Loucy (cell line): ENCODE measurements at regions not wholly inside any gene's neighbourhood (a gene's known extent, or its start where the extent isn't known, plus 50 kb on each side); places are given as distances from the start of the nearest gene placed in this dataset.

Source experiments
- H2AFZ ChIP-seq: fragments of 200-600 bp; sonication (generic); 2 replicates; pipeline ENCODE4 v1.6.0; 2016; ENCODE audit warnings: antibody characterized with exemption, mild to moderate bottlenecking, low read length, moderate library complexity
- H3F3A ChIP-seq: fragments of 200-600 bp; 2 replicates; pipeline ENCODE4 v1.6.0; 2016; ENCODE audit warnings: antibody characterized with exemption, low read depth, mild to moderate bottlenecking
- H3K27me3 ChIP-seq: fragments of 200-600 bp; sonication (generic); 2 replicates; pipeline ENCODE4 v1.6.1; 2014; ENCODE audit warnings: low read length, mild to moderate bottlenecking; ENCODE audit not compliant: insufficient read depth, poor library complexity, severe bottlenecking
- H3K36me3 ChIP-seq: fragments of 200-600 bp; sonication (generic); 2 replicates; pipeline ENCODE4 v1.6.1; 2016; ENCODE audit warnings: low read length; ENCODE audit not compliant: insufficient read depth
- H3K4me1 ChIP-seq: fragments of 200-600 bp; sonication (generic); 2 replicates; pipeline ENCODE4 v1.5.1; 2014; ENCODE audit warnings: low read length, mild to moderate bottlenecking; ENCODE audit not compliant: insufficient read depth, poor library complexity, severe bottlenecking
- H3K4me2 ChIP-seq: fragments of 200-600 bp; sonication (generic); 2 replicates; pipeline ENCODE4 v1.6.0; 2014; ENCODE audit warnings: antibody characterized with exemption, low read length, low read depth, mild to moderate bottlenecking; ENCODE audit not compliant: poor library complexity, severe bottlenecking
- H3K4me3 ChIP-seq: fragments of 200-600 bp; sonication (generic); 2 replicates; pipeline ENCODE4 v1.5.1; 2014; ENCODE audit warnings: low read length, mild to moderate bottlenecking, mixed read lengths; ENCODE audit not compliant: poor library complexity, severe bottlenecking
- H3K79me2 ChIP-seq: fragments of 200-600 bp; sonication (generic); 2 replicates; pipeline ENCODE4 v1.6.1; 2014; ENCODE audit warnings: low read length; ENCODE audit not compliant: insufficient read depth
- H3K9ac ChIP-seq: fragments of 200-600 bp; sonication (generic); 2 replicates; pipeline ENCODE4 v1.6.0; 2014; ENCODE audit warnings: mild to moderate bottlenecking, low read depth, low read length, moderate library complexity; ENCODE audit not compliant: poor library complexity, severe bottlenecking
- H3K9me2 ChIP-seq: fragments of 200-600 bp; sonication (generic); replicated peaks from 2 replicates; pipeline ENCODE4 v1.6.1; 2016; ENCODE audit warnings: low read depth, low read length, mixed read lengths
- H3K9me3 ChIP-seq: fragments of 200-600 bp; sonication (generic); 2 replicates; pipeline ENCODE4 v1.6.1; 2014; ENCODE audit warnings: mild to moderate bottlenecking, antibody characterized with exemption, low read length, low read depth; ENCODE audit not compliant: insufficient read depth
- H4K20me1 ChIP-seq: fragments of 200-600 bp; sonication (generic); 2 replicates; pipeline ENCODE4 v1.6.0; 2014; ENCODE audit warnings: antibody characterized with exemption, low read length, mild to moderate bottlenecking; ENCODE audit not compliant: insufficient read depth, poor library complexity, severe bottlenecking
- EZH2phosphoT487 ChIP-seq: fragments of 200-600 bp; IDR thresholded peaks from 2 replicates; pipeline ENCODE4 v1.6.1; 2018; ENCODE audit warnings: antibody characterized with exemption, mild to moderate bottlenecking, moderate library complexity, borderline replicate concordance
- TF ChIP-seq, protein P1 (sequence below): fragments of 200-600 bp; sonication (generic); conservative IDR thresholded peaks from 2 replicates; pipeline ENCODE4 v1.5.1; 2014; ENCODE audit warnings: mild to moderate bottlenecking, antibody characterized with exemption, low read length

DNA sequence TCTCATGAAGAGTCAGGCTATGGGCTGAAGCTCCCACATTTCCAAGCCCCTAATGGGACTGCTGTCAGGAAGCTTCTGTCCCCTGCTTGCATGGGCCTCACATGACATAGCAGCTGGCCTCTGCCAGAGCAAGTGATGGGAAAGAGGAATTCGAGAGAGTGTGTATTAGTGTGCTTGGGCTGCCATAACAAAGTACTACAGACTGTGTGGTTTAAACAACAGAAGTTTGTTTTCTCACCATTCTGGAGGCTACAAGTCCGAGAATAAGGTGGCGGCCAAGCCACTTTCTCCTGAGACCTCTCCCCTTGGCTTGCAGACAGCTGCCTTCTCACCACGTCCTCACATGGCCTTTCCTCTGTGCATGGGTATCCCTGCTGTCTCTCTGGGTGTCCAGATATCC lies 274.4 kb downstream of the NUAK1 start:
- no peaks in the 10 kb centered on the region for H4K20me1 ChIP-seq
- no peak overlapping the region for H3K4me3 ChIP-seq
- H3K36me3 ChIP-seq = no peaks in the 10 kb centered on the region
- H3K9ac ChIP-seq = no peak overlapping the region
- TF ChIP-seq, protein P1, sequence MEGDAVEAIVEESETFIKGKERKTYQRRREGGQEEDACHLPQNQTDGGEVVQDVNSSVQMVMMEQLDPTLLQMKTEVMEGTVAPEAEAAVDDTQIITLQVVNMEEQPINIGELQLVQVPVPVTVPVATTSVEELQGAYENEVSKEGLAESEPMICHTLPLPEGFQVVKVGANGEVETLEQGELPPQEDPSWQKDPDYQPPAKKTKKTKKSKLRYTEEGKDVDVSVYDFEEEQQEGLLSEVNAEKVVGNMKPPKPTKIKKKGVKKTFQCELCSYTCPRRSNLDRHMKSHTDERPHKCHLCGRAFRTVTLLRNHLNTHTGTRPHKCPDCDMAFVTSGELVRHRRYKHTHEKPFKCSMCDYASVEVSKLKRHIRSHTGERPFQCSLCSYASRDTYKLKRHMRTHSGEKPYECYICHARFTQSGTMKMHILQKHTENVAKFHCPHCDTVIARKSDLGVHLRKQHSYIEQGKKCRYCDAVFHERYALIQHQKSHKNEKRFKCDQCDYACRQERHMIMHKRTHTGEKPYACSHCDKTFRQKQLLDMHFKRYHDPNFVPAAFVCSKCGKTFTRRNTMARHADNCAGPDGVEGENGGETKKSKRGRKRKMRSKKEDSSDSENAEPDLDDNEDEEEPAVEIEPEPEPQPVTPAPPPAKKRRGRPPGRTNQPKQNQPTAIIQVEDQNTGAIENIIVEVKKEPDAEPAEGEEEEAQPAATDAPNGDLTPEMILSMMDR = no peak
- TF ChIP-seq EZH2phosphoT487 = no peak
- no peaks in the 10 kb centered on the region for H3K79me2 ChIP-seq
- H2AFZ ChIP-seq = no peak overlapping the region
- H3K27me3 ChIP-seq = no peaks in the 10 kb centered on the region
- H3K4me1 ChIP-seq = no peaks in the 10 kb centered on the region
- H3F3A ChIP-seq = no peaks in the 10 kb centered on the region
- H3K4me2 ChIP-seq = no peak overlapping the region
- no peaks in the 10 kb centered on the region for H3K9me2 ChIP-seq
- no peaks in the 10 kb centered on the region for H3K9me3 ChIP-seq

DNA sequence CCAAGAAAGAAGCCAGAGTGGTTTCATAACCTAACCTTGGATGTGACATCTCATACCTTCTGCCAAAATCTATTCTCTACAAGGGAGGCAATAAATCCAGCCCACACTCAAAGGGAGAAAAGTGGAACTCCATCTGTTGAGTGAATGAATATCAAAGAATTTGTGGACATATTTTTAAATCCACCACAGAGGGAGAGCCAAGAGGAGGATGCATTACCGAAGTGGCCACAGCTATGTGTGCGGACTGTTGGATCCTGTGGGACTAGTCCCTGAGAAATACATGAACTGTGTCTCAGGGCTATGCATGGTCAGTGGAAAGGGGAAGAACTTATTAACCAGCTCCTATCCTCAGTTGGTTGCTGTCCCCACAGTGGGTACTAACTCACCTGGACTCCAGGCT lies 273.9 kb downstream of the NUAK1 start:
- Histone ChIP-seq H3K36me3 (no peaks in the 10 kb centered on the region), H3F3A (no peaks in the 10 kb centered on the region), H3K4me1 (no peaks in the 10 kb centered on the region), H2AFZ (no peak overlapping the region), H3K4me3 (no peak overlapping the region), H3K9me2 (no peaks in the 10 kb centered on the region), H3K9me3 (no peaks in the 10 kb centered on the region), H3K79me2 (no peaks in the 10 kb centered on the region), H3K9ac (no peak overlapping the region), H4K20me1 (no peaks in the 10 kb centered on the region), H3K4me2 (no peak overlapping the region), H3K27me3 (no peaks in the 10 kb centered on the region)
- TF ChIP-seq EZH2phosphoT487 = no peak
- TF ChIP-seq, protein P1 = no peak

DNA sequence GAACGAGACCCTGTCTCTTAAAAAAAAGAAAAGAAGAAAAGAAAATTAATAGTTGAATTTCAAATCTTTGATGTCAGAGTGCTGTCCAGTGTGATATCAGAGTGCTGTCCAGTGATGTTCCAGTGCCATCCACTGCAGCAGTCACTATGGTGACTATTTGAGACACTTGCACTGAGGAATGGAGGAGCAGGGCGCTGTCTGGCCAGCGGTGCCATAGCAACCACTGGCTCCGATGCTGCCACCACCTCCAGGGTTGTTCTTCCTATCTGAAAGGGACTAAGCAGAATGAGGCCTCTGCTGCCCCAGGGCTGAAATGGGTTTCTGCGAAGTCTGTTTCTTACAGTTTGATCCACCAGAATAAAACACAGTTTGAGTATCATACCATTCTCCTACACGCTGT lies 272.9 kb downstream of the NUAK1 start:
- Histone ChIP-seq H2AFZ (no peak overlapping the region), H3K36me3 (no peaks in the 10 kb centered on the region), H4K20me1 (no peaks in the 10 kb centered on the region), H3K4me3 (no peak overlapping the region), H3K9me3 (no peaks in the 10 kb centered on the region), H3F3A (no peaks in the 10 kb centered on the region), H3K27me3 (no peaks in the 10 kb centered on the region), H3K9ac (no peak overlapping the region), H3K4me1 (no peaks in the 10 kb centered on the region), H3K79me2 (no peaks in the 10 kb centered on the region), H3K9me2 (no peaks in the 10 kb centered on the region), H3K4me2 (no peak overlapping the region)
- TF ChIP-seq, protein P1 = no peak
- TF ChIP-seq EZH2phosphoT487 = no peak
